ENCODE measurements at regions not wholly inside any gene's neighbourhood (a gene's known extent, or its start where the extent isn't known, plus 50 kb on each side); places are given as distances from the start of the nearest gene placed in this dataset.
"Not testable (repeated sequence)": the region's sequence is repeated elsewhere in the genome, so short reads cannot be mapped to it uniquely, and the experiment has no call there.

DNA sequence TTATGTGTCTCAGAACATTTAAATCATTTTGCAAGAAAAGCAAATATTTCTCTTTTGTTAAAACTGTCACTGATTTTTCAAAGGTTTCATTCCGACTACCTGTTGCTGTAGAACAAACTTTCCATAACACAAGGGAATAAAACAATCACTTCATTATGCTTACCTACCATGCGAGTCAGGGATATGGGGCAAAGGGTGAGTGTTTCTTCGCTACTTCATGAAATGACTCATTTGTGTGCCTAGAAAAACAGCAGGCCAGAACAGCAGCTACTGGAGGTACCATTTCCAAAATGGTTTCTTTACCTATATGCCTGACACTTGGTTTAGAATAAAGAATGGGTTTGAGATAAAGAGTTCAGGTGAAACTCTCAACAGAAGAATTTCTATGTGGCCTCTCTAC, 712.5 kb downstream of the PLOD2 start:
- no peak for DNase-seq (ENCODE audit: low spot score)

DNA sequence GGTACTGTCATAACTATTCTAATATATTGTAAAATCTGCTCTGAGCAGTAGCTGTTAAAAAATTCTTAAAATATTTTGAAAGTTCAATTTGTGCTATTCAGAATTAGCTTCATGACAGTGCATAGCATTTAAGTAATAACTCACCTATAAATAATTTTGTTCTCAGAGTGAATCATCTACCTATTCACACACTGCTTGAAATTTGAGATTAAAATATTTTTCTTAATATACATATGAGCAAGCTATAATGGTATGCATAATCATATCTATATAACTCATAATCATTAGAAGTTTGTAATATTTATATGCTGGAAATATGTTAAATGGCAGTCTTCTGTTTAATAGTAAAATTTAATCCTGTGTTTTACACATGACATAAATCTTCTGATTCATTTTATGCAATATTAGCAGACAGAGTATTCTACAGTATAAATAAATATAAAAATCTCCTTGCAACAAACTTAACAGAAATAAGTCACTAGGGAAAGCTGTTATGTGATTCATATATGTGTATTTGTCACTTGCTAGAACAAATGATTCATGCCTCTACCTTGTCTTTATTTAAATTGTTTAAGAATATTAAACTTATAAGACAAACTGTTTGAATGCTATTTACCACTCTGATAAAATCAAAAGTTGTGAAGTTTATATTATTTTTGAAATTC, 710.8 kb downstream of the PLOD2 start:
- DNase-seq (ENCODE audit: low spot score): no peak

DNA sequence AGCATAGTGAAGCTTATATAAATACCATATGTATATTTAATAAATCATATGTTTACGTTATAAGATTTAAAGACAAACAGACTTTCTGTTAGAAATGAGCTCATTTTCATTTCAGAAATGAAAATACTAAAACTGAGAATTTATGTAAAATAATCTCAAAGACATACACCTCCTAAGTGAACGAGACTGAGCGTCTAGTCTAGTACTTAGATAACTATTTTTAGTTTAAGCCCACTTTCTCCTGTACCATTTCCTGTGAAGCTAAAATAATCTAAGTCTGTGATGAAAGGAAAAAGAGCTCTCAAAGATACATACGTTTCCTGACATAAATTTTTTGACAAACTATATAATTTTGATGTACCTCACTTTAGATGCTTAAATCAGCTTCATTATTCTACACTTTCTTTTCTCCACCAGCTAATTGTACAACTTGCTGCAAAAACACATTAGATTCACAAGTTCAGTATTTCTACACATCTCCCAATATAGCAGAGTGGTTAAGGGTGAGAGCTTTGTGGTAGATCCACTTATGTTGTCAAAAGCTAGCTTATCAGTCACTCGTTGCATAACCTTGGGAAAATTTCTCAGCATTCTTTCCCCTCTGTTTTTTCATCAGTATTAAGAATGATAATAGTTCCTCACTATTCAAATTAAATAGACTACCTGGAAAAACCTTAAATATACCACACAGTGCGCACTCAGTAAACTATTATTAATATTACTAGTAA, 703.0 kb downstream of the PLOD2 start:
- DNase-seq (ENCODE audit: low spot score): no peak

DNA sequence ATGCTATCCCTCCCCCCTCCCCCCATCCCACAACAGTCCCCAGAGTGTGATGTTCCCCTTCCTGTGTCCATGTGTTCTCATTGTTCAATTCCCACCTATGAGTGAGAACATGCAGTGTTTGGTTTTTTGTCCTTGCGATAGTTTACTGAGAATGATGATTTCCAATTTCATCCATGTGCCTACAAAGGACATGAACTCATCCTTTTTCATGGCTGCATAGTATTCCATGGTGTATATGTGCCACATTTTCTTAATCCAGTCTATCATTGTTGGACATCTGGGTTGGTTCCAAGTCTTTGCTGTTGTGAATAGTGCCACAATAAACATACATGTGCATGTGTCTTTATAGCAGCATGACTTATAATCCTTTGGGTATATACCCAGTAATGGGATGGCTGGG, 701.3 kb downstream of the PLOD2 start:
- not testable (repeated sequence) for DNase-seq (ENCODE audit: low spot score)

DNA sequence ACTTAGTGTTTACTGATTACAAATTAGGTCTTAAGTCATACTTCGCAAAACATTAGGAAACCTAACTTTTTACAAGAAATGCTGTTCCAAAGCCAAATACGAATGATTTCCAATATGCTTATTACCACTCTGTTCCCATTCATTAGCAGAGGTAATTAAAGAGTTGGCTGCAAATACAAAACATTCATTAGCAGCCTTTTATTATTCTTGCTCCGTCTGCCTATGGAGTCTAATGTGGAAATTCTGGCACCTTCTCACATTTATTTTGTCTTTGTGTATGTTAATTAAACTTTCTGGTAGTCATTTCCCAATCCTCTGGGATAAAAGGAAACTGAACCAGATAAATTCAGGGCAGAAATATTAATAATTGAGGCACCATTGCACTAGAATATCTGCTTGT, 689.0 kb downstream of the PLOD2 start:
- DNase-seq (ENCODE audit: low spot score): no peak

DNA sequence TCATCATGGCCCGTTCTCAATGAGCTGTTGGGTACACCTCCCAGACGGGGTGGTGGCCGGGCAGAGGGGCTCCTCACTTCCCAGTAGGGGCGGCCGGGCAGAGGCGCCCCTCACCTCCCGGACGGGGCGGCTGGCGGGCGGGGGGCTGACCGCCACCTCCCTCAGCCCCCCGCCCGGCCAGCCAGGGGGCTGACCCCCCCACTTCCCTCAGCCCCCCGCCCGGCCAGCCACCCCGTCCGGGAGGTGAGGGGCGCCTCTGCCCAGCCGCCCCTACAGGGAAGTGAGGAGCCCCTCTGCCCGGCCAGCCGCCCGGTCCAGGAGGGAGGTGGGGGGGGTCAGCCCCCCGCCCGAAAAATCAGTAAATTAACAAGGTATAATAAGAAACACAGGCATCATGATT, 678.2 kb downstream of the PLOD2 start:
- not testable (repeated sequence) for DNase-seq (ENCODE audit: low spot score)

DNA sequence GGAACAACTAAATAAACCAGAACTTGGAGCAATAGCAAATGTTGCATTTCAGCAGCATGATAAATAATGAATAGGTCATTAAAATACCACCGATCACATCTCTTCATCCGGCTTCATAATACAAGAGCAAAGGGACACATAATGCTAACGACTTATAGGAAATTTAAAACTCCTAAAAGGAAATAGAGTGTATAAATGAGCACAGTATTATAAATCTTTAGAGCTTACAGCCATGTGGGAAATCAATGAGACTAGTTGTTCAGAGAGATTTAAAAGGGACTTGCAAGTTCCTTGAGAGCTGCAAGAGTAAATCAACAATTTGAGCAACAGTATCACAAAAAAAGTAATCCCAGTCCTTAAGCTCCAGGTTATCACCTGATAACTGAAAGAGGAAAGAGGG, 677.0 kb downstream of the PLOD2 start:
- DNase-seq (ENCODE audit: low spot score): no peak

DNA sequence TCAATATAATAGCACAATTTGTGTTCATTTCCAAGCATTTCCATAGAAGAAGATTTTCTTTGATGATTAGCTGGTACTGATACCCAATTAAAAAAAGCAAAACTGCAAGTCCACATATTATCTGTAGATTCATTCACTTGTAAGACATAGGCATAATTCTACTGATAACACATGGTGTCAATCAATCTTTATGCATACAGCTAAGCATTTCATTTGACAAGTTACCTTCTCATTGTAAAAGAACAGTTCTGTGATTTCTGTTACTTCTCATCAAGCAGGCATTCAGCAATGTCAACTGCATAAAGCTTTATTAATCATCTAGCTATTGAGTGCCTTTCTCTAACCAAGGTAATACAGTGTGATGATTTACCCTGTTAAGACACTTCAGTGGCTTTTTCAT, 672.0 kb downstream of the PLOD2 start:
- DNase-seq (ENCODE audit: low spot score): no peak

DNA sequence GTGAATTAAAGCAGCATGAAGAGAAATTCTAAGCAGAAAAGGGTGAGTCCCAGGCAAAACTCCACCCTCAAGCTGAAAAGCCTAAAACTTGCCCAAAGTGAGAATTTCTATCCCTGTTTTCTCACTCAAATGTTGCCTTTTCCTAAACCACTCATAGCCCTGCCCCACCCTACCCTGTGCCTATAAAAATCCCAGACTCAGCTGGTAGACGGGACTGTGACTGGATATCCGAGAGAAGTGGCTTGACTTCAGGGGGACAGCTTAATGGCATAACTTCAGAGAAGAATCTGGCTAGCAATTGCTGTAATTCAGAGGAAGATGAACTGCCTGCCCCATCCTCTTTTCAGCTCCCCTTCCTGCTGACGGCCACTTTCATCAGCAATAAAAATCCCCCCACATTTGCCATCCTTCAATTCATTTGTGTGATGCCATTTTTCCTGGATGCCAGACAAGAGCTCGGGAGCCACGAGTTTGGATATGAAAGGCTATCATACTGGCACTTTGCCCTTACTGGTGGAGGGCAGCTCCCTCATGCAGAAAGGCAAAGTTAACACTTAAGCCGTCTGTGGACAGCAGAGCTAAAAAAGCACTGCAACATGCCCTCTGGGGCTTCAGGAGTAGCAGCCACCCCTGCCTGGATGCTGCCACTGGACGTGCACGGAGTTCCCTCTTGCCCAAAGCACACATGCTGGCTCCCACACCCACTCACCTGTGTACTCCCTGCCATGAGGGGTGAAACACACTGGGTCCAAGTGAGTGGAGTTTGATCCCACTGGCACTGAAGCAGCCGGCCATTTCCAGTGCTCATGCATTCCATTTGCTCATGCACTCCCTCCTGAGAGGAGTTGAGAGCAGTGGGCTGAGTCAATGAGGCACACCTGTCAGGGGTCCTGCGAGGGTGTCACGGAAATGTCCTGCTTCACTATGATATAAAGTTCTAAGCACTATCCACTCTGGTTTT, 670.6 kb downstream of the PLOD2 start:
- no peak for DNase-seq (ENCODE audit: low spot score)

DNA sequence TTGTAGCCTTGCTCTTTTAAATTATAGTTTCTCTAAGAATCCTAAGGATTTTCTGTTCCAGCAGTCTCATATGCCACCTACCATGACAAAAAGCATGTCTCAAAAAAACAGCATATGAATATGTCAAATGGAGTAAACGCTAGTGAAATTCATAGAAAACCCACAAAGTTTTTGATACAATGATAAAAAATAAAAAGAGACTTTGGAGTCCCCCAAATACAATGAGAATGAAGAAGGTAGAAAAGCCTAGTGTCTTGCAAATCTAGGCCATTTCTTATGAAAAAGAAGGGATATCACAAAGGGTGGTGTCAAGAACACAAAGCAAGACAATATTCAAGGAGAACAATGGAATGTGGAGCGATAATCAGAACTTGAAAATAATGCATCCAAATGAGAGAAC, 668.5 kb downstream of the PLOD2 start:
- no peak for DNase-seq (ENCODE audit: low spot score)

DNA sequence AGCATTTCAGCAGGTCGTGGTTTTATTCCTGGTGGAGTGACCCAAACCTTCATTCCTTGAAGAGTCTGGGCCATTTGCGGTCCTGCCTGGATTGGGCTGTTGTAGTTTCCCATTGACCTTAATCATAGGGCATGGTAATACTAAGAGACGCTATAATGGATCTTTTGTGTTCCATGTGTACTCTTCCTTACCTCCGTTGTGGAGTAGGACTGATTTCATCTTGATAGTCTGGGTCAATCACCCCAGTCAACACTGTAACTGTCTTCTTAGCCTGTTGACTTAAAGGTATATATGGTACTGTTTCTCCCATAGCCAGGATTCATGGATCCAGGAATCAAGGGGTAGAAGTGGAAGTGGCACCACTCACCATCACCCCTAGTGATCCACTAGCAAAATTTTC, 643.6 kb downstream of the PLOD2 start:
- DNase-seq (ENCODE audit: low spot score): not testable (repeated sequence)

DNA sequence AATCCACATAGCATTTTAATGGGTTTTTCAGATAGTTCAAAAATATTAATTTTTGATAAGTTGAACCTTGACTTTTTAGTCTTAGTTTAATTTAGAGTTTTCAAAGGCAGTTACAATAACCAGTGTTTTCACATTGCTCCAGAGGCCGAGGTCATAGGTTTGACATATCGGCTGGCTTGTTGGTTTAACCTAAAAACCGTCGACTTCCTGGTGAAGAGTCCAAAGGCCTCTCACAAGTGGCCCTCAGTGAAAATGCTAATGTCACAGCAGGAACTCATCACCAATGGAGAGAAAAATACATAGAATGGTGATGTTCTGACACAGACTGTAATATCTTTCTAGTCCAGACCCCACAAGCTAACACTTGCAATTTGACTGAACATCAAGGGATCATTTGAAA, 642.3 kb downstream of the PLOD2 start:
- DNase-seq (ENCODE audit: low spot score): no peak

DNA sequence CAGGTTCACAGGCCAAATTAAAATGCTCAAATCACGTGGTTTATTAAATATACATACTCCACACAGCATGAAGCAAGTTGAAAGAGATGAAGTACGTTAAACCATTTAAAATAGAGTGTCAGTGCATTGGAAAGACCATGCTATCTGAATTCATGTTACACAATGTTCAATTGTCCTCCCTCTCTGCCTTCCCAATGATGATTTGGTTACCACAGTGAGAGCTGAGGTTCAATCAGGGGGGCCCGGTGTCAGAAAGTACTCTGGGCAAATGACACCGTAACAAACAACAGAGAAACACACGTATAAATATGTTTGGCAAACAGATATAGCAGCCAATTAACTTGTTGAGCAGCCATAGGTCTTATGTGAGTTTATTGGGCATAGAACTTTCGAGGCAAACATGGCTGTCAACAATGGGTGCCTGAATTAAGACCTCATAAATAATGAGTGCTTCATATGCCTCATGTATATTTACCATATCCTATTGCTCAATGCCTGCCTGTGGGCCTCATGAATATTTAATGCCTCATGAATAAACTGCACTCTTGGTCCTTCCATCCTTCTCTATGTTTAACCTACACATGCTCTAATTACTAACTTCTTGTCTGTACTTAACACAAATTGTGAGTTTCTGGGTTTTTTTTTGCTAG, 641.5 kb downstream of the PLOD2 start:
- DNase-seq (ENCODE audit: low spot score): no peak

DNA sequence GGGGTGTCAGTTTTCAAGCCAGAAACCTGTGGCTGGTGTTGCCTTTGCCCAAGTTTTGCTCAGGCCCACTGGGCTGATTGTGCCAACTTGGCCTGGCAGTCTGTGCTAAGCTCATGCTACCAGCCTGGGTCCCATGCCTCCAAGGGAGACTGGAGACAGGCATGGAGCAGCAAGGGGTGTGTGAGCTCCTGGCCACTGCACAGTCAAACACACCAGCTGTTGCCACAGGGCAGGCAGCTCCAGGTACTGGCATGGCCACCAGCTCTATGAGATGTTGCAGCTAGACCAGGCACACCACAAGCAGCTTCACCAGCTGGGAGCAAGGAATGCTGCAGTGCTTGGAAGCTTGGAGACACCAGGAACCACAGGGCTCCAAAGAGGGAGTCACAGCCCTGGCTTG, 638.8 kb downstream of the PLOD2 start:
- no peak for DNase-seq (ENCODE audit: low spot score)

DNA sequence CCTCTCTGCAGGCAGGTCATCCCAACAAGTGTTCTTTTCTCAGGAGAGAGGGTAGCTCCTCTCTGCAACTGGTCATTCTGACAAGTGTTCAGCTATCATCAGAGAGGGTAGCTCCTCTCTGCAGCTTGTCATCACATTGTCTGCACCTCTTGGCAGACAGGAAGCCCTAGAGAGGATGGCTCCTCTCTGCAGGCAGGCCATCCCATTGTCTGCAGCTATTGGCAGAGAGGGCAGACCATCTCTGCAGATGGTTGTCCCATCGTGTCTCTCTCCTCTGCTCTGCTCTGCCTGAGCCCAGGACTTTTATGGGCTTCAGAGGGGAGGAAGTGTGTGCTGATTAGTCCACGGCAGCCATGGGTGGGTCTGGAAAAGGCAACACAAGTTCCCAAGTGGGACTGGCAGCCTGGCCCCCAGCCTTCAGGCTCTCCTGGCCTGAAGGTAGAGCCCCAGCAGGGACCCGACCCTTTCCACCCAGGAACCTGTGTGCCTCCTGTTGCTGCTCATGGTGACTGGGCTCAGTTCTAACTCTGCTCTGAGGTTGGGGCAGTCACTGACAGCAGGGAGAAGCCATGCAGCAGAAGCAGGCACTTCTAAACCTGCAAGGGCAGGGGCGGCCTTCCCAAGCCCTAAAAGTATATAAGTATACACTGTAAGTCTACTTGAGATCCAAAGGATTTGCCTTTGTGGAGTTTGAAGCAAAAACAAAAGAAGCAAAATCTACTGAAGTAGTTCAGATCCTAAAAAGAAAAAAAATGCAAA, 637.9 kb downstream of the PLOD2 start:
- no peak for DNase-seq (ENCODE audit: low spot score)

DNA sequence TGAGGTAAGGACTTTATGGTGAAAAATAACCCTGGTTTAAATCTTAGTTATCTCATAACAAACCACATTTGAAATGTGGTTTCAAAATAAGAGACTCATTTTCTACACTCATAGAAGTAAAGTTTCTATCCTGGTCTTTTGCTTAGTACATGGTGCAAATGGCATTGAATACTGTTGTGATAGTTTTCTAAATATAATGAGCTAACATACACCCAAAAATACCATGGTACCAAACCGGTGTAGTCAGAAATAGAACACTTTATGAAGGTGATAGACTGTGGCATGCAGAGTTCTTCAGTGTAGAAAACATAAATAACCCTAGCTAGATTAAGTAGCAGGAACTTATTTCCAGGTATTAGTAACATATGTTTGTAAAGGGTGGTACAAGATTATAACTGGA, 629.4 kb downstream of the PLOD2 start:
- DNase-seq (ENCODE audit: low spot score): no peak

DNA sequence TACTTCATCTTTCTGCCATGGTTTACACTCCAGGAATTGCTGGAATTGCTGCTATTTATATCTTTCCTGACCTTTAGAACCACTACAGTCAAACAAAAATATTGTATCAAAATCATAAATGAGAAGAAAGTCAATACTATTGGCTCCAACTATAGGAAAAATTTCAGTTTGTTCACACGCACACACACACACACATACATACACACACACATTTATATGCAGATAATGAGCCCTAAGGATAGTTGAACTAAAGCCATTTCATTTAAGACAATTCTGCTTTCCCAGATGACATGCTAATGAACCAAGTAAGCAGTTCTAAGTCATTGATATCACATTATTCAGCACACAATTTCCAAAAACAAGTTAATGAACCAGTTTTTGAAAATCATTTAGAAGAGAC, 627.3 kb downstream of the PLOD2 start:
- DNase-seq (ENCODE audit: low spot score): no peak

DNA sequence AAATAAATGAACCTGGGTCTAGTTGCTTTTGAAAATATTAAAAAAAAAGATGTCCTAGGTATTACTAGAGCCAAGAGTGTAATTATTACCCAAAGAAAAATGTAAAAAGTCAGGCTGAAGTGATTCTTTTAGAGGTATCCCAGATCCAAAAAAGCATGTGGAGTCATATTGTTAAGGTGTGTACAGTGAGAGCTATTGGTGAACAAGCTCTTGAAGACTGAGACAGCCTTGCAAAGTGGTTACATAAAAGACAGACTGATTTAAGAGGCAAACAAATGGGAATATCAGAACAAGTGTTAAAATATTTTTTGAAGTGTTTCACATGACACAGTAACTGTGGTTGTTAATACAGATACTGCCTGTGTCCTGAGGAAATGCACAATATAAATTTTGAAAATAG, 624.5 kb downstream of the PLOD2 start:
- no peak for DNase-seq (ENCODE audit: low spot score)

DNA sequence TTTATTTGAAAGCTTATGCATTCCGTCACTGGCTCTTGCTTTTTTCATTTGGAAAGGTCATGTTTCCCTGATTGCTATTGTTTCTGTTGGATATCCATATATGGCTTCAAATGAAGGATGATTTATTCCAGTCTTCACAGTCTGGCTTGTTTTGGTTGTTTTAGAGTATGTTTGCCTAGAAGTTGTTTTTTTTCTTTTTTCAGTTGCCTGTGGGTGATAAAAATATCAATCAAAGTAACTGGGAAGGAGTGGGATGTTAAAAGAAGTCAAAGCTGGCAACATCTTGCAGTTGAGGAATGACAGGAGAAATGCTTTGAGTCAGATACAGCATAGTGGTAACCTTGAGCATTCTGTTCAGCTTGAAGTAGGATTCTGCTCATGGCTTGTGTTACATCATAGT, 610.5 kb downstream of the PLOD2 start:
- DNase-seq (ENCODE audit: low spot score): no peak

DNA sequence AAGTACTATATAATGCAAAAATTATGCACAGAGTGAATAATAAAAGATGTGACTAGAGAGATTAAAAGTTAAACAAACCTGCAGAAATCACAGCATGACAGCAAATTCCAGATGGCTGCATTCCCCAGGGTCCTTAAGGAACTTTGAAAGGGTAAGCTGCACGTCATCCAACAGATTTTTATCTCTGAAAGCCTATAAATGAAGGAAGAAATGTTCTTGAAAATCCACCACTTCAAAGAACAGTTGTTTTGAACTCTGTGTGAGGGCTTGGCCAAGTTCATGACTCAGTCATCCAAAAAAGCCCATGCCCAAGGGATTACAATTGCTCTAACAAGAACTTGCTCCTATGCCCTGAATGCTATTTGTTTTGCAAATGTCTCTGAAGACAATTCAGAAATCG, 603.6 kb downstream of the PLOD2 start:
- no peak for DNase-seq (ENCODE audit: low spot score)

DNA sequence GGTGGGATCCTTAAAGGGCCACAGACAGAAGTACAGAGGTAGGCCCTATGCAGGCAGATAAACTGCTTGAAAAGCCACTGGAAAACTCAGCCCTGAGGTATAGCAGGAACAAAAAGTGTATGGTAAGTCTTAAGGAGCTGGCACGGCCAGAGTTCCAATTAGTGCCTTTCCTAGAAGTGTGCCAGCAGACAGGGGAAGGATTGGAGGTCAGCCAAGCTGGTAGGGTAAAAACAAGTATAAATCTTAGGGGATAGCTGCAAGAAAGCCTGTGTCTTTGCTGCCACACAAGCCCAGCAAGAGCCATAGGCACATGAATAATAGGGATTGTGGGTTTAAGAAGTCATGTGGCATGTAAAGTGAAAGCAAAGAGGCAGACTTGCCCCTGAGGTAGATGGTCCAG, 582.5 kb downstream of the PLOD2 start:
- DNase-seq (ENCODE audit: low spot score): no peak

DNA sequence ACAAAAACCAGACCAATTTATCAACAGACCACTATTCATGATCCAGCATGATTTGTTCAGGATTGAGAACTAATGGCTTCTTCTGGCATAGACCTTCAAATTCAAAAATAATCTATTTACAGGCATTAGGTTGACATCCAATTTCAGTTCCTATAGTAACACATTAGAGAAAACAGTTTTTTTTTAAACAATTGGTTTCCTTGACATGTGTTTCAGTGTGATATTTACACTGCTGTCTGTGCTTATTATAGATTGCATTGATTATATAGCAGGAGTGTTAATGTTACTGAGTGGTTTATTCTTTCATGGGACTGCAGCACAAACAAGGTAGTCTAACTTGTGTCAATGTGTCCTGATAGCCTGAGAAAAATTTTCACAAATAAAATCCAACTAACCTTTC, 579.3 kb downstream of the PLOD2 start:
- no peak for DNase-seq (ENCODE audit: low spot score)
